HG02678 (cell line): ENCODE measurements at regions not wholly inside any gene's neighbourhood (a gene's known extent, or its start where the extent isn't known, plus 50 kb on each side); places are given as distances from the start of the nearest gene placed in this dataset.

Experiments used
- ATAC-seq: cut with Tn5 transposase; IDR thresholded peaks from one replicate; pipeline ENCODE4 v1.9.1; 2021; ENCODE audit warnings: mild to moderate bottlenecking, moderate library complexity; ENCODE audit not compliant: unreplicated experiment

GRCh38 chr13:72181661-72182060 is 314.7 kb upstream of the DACH1 start:
- no peak for ATAC-seq

GRCh38 chr13:72180253-72180952 is 313.4 kb upstream of the DACH1 start:
- ATAC-seq, result no peak

GRCh38 chr13:72174549-72174948 is 307.5 kb upstream of the DACH1 start:
- ATAC-seq, result no peak

GRCh38 chr13:72170571-72170970 is 303.6 kb upstream of the DACH1 start:
- ATAC-seq, result no peak

GRCh38 chr13:72168126-72168855 is 301.3 kb upstream of the DACH1 start:
- ATAC-seq, result no peak

- ATAC-seq, result no peak
These were observed 299.2 kb upstream of the DACH1 start for GRCh38 chr13:72166102-72166650.

GRCh38 chr13:72165276-72165675 is 298.3 kb upstream of the DACH1 start:
- no peak for ATAC-seq

- ATAC-seq, result no peak
These were observed 297.8 kb upstream of the DACH1 start for GRCh38 chr13:72164811-72165210.

GRCh38 chr13:72163678-72164077 is 296.7 kb upstream of the DACH1 start:
- ATAC-seq, result no peak

GRCh38 chr13:72160977-72161376 is 294.0 kb upstream of the DACH1 start:
- ATAC-seq, result no peak

GRCh38 chr13:72156760-72157159 is 289.8 kb upstream of the DACH1 start:
- no peak for ATAC-seq

- ATAC-seq, result no peak
These were observed 286.3 kb upstream of the DACH1 start for GRCh38 chr13:72153272-72153671.

- ATAC-seq, result no peak
These were observed 284.2 kb upstream of the DACH1 start for GRCh38 chr13:72151241-72151640.

- ATAC-seq, result no peak
These were observed 283.5 kb upstream of the DACH1 start for GRCh38 chr13:72150502-72150901.

GRCh38 chr13:72149701-72150100 is 282.7 kb upstream of the DACH1 start:
- no peak for ATAC-seq

- ATAC-seq, result no peak
These were observed 279.8 kb upstream of the DACH1 start for GRCh38 chr13:72146816-72147215.

- no peak for ATAC-seq
These were observed 278.4 kb upstream of the DACH1 start for GRCh38 chr13:72145383-72145782.

GRCh38 chr13:72144636-72145035 is 277.6 kb upstream of the DACH1 start:
- no peak for ATAC-seq

GRCh38 chr13:72141855-72142519 is 275.0 kb upstream of the DACH1 start:
- ATAC-seq, result no peak

- ATAC-seq, result no peak
These were observed 272.2 kb upstream of the DACH1 start for GRCh38 chr13:72139192-72139591.

- ATAC-seq, result no peak
These were observed 265.1 kb upstream of the DACH1 start for GRCh38 chr13:72132075-72132474.

GRCh38 chr13:72129117-72129516 is 262.1 kb upstream of the DACH1 start:
- ATAC-seq, result no peak
